ENCODE measurements at regions not wholly inside any gene's neighbourhood (a gene's known extent, or its start where the extent isn't known, plus 50 kb on each side); places are given as distances from the start of the nearest gene placed in this dataset.

DNA sequence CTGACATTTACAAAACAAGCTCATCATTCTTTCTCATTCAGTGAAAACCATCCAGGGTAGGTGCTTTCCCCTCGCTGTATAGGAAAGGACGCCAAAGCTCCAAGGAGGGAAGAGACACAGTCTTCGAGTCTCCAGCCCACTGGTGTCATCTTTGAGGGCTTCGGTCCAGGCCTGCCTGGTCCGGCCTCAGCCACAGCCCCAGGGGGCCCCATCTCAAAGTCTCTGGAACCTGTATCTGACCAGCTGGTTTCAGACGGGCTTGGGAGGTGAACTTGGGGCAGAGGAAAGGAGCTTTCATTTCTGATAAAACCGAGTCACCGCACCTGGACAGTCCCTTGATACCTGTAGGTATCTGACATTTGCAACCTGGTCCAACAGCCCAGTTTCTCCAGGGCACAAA is 229.5 kb upstream of the RTL1 start:
- TF ChIP-seq, protein P1, sequence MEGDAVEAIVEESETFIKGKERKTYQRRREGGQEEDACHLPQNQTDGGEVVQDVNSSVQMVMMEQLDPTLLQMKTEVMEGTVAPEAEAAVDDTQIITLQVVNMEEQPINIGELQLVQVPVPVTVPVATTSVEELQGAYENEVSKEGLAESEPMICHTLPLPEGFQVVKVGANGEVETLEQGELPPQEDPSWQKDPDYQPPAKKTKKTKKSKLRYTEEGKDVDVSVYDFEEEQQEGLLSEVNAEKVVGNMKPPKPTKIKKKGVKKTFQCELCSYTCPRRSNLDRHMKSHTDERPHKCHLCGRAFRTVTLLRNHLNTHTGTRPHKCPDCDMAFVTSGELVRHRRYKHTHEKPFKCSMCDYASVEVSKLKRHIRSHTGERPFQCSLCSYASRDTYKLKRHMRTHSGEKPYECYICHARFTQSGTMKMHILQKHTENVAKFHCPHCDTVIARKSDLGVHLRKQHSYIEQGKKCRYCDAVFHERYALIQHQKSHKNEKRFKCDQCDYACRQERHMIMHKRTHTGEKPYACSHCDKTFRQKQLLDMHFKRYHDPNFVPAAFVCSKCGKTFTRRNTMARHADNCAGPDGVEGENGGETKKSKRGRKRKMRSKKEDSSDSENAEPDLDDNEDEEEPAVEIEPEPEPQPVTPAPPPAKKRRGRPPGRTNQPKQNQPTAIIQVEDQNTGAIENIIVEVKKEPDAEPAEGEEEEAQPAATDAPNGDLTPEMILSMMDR (IDR thresholded peaks at IDR 0.05; ENCODE audit: low read depth, low read length) = no peak
- TF ChIP-seq EZH2phosphoT487 (IDR thresholded peaks at IDR 0.05; ENCODE audit: low read depth) = no peak

Measured in OCI-LY3 (cell line).